ENCODE measurements at regions not wholly inside any gene's neighbourhood (a gene's known extent, or its start where the extent isn't known, plus 50 kb on each side); places are given as distances from the start of the nearest gene placed in this dataset.
A peak's percentile ranks its signal among the peaks of the same experiment; 100 is the strongest.

- Histone ChIP-seq H3K27ac (ENCODE audit: low read depth in 2 of 2, low read length in 1 of 2) (no peak overlapping the region), H2AFZ (ENCODE audit: low read depth) (no peak overlapping the region), H3K4me3 (ENCODE audit: low read depth in 2 of 2, low read length in 1 of 2) (no peak overlapping the region), H3K9me3 (no peaks in the 10 kb centered on the region), H3K9ac (no peak overlapping the region), H3F3A (replicated peaks; ENCODE audit: insufficient read depth) (no peaks in the 10 kb centered on the region), H3K9me2 (no peaks in the 10 kb centered on the region), H4K20me1 (ENCODE audit: insufficient read depth) (no peaks in the 10 kb centered on the region), H3K79me2 (ENCODE audit: insufficient read depth) (no peaks in the 10 kb centered on the region), H3K27me3 (ENCODE audit: insufficient read depth) (no peaks in the 10 kb centered on the region; the same call in 1 of the 2 replicates), H3K4me1 (ENCODE audit: control insufficient read depth in 1 of 2, insufficient read depth in 2 of 2, low read depth in 1 of 2, low read length in 1 of 2) (no peaks in the 10 kb centered on the region), H3K4me2 (no peak overlapping the region), H3K36me3 (replicated peaks in 1 of 2; ENCODE audit: control insufficient read depth in 1 of 2, insufficient read depth in 2 of 2, low read length in 1 of 2) (no peaks in the 10 kb centered on the region)
- ChIA-PET POLR2A (no interaction called here), CTCF (no interaction called here)
- WGBS (ENCODE audit: low lambda C conversion rate), result 7% methylated on average over 4 of the region's 4 CpGs
- DNase-seq, result no peak
- TF ChIP-seq CTCF (IDR thresholded peaks at IDR 0.05) (no peak), PBX3 (IDR thresholded peaks at IDR 0.05) (no peak), POLR2AphosphoS5 (IDR thresholded peaks at IDR 0.05; ENCODE audit: low read depth, low read length) (no peak), SMC3 (IDR thresholded peaks at IDR 0.05; ENCODE audit: low read depth, low read length) (no peak)
These were observed 243.8 kb upstream of the PUM3 start for GRCh38 chr9:3087697-3088096.

- no peaks in the 10 kb centered on the region for H3F3A ChIP-seq (replicated peaks; ENCODE audit: insufficient read depth)
- no peak overlapping the region for H3K4me2 ChIP-seq
- no peaks in the 10 kb centered on the region for H3K79me2 ChIP-seq (ENCODE audit: insufficient read depth)
- no peaks in the 10 kb centered on the region for H3K9me2 ChIP-seq
- CTCF ChIA-PET, result no interaction called here
- no peak for TF ChIP-seq JUND (IDR thresholded peaks at IDR 0.05)
- no peak for TF ChIP-seq RXRA (IDR thresholded peaks at IDR 0.05; ENCODE audit: borderline replicate concordance, low read depth)
- TF ChIP-seq RFX5 (IDR thresholded peaks at IDR 0.05; ENCODE audit: low read length), result no peak
- no peak for TF ChIP-seq ZBTB33 (IDR thresholded peaks at IDR 0.05; ENCODE audit: borderline replicate concordance, low read depth)
- TF ChIP-seq TAF1 (IDR thresholded peaks at IDR 0.05; ENCODE audit: borderline replicate concordance, low read depth, low read length), result no peak
- no peak for TF ChIP-seq EZH2phosphoT487 (IDR thresholded peaks at IDR 0.05; ENCODE audit: borderline replicate concordance, low read depth)
- no peak for TF ChIP-seq RCOR1 (IDR thresholded peaks at IDR 0.05; ENCODE audit: low read length)
- TF ChIP-seq TEAD4 (IDR thresholded peaks at IDR 0.05; ENCODE audit: borderline replicate concordance, insufficient read depth), result no peak
- no peak for TF ChIP-seq CTCF (IDR thresholded peaks at IDR 0.05)
- no peak for TF ChIP-seq POLR2AphosphoS5 (IDR thresholded peaks at IDR 0.05; ENCODE audit: low read depth, low read length)
- no peak for TF ChIP-seq FOXJ3 (CRISPR knock-in tag; IDR thresholded peaks at IDR 0.05)
- H3K9ac ChIP-seq, result no peak overlapping the region
- no peaks in the 10 kb centered on the region for H4K20me1 ChIP-seq (ENCODE audit: insufficient read depth)
- no peaks in the 10 kb centered on the region for H3K4me1 ChIP-seq (ENCODE audit: control insufficient read depth in 1 of 2, insufficient read depth in 2 of 2, low read depth in 1 of 2, low read length in 1 of 2)
- H3K4me3 ChIP-seq (ENCODE audit: low read depth in 2 of 2, low read length in 1 of 2), result no peak overlapping the region
- H3K9me3 ChIP-seq, result no peaks in the 10 kb centered on the region
- H3K27me3 ChIP-seq (ENCODE audit: insufficient read depth), result no peaks in the 10 kb centered on the region
- 33% methylated on average over 3 of the region's 3 CpGs for WGBS (ENCODE audit: low lambda C conversion rate)
- no peaks in the 10 kb centered on the region for H3K36me3 ChIP-seq (replicated peaks in 1 of 2; ENCODE audit: control insufficient read depth in 1 of 2, insufficient read depth in 2 of 2, low read length in 1 of 2)
- POLR2A ChIA-PET, result no interaction called here
- H2AFZ ChIP-seq (ENCODE audit: low read depth), result peak overlapping the region; percentile 8; the same call in 1 of the 2 replicates
- no peak for DNase-seq
- no peak overlapping the region for H3K27ac ChIP-seq (ENCODE audit: low read depth in 2 of 2, low read length in 1 of 2)
These were observed 237.1 kb upstream of the PUM3 start for GRCh38 chr9:3080951-3081350.

All from SK-N-SH (cell line).